ENCODE measurements at regions not wholly inside any gene's neighbourhood (a gene's known extent, or its start where the extent isn't known, plus 50 kb on each side); places are given as distances from the start of the nearest gene placed in this dataset.

GRCh38 chr18:25825056-25825455 is 265.4 kb downstream of the SS18 start:
- no peak for TF ChIP-seq CTCF (IDR thresholded peaks at IDR 0.05)
- TF ChIP-seq POLR2A (IDR thresholded peaks at IDR 0.05): no peak
